ENCODE measurements at regions not wholly inside any gene's neighbourhood (a gene's known extent, or its start where the extent isn't known, plus 50 kb on each side); places are given as distances from the start of the nearest gene placed in this dataset.

- TF ChIP-seq POLR2AphosphoS5 (IDR thresholded peaks at IDR 0.05; ENCODE audit: low read depth, low read length) (no peak), POLR2A (IDR thresholded peaks at IDR 0.05; ENCODE audit: low read depth, low read length) (no peak)
These were observed 304.1 kb upstream of the SSTR1 start for GRCh38 chr14:37903343-37904191.
